Neural crest cell (in vitro differentiated cells): ENCODE measurements at regions not wholly inside any gene's neighbourhood (a gene's known extent, or its start where the extent isn't known, plus 50 kb on each side); places are given as distances from the start of the nearest gene placed in this dataset.

Experiments
- DNase-seq: peaks from one replicate; pipeline ENCODE4 v3.0.0; 2021; ENCODE audit warnings: low read depth, mixed read lengths, low spot score
- H3K27ac Mint-ChIP-seq: one replicate; pipeline ENCODE4 v1.8.0; 2021; ENCODE audit warnings: mild to moderate bottlenecking, mixed read lengths; ENCODE audit not compliant: unreplicated experiment
- H3K27me3 Mint-ChIP-seq: 2 replicates; pipeline ENCODE4 v1.8.0; 2021; ENCODE audit warnings: low read depth, mild to moderate bottlenecking, mixed read lengths
- H3K36me3 Mint-ChIP-seq: 2 replicates; pipeline ENCODE4 v1.8.0; 2021; ENCODE audit warnings: low read depth, mild to moderate bottlenecking, mixed read lengths
- H3K4me1 Mint-ChIP-seq: 2 replicates; pipeline ENCODE4 v1.8.0; 2021; ENCODE audit warnings: mixed read lengths
- H3K4me3 Mint-ChIP-seq: one replicate; pipeline ENCODE4 v1.8.0; 2021; ENCODE audit warnings: mild to moderate bottlenecking, mixed read lengths
- H3K9me3 Mint-ChIP-seq: 2 replicates; pipeline ENCODE4 v1.8.0; 2021; ENCODE audit warnings: mixed read lengths
- CTCF ChIP-seq: fragments of 200-600 bp; sonication (generic); conservative IDR thresholded peaks from 2 replicates; pipeline ENCODE4 v1.5.0; 2021; ENCODE audit warnings: antibody characterized with exemption, mild to moderate bottlenecking

- Mint-ChIP-seq H3K9me3 (peaks cover 22% of the 10 kb centered on the region), H3K36me3 (peaks cover 20% of the 10 kb centered on the region), H3K27ac (no peak overlapping the region), H3K4me1 (no peaks in the 10 kb centered on the region), H3K4me3 (no peak overlapping the region), H3K27me3 (no peaks in the 10 kb centered on the region)
- TF ChIP-seq CTCF = no peak
- no peak for DNase-seq
Measured at GRCh38 chr15:62402687-62403086, 237.6 kb upstream of the C2CD4B start.

GRCh38 chr15:62403164-62403809 is 238.2 kb upstream of the C2CD4B start:
- H3K4me3 Mint-ChIP-seq = no peak overlapping the region
- peaks cover 17% of the 10 kb centered on the region for H3K36me3 Mint-ChIP-seq
- H3K9me3 Mint-ChIP-seq = peaks cover 20% of the 10 kb centered on the region
- H3K27me3 Mint-ChIP-seq = no peaks in the 10 kb centered on the region
- DNase-seq = no peak
- no peak overlapping the region for H3K27ac Mint-ChIP-seq
- H3K4me1 Mint-ChIP-seq = no peaks in the 10 kb centered on the region
- TF ChIP-seq CTCF = no peak

- DNase-seq = no peak
- Mint-ChIP-seq H3K27me3 (no peaks in the 10 kb centered on the region), H3K27ac (no peak overlapping the region), H3K9me3 (peaks cover 16% of the 10 kb centered on the region), H3K4me3 (no peak overlapping the region), H3K36me3 (peaks cover 13% of the 10 kb centered on the region), H3K4me1 (no peaks in the 10 kb centered on the region)
- no peak for TF ChIP-seq CTCF
Measured at GRCh38 chr15:62404194-62404985, 239.3 kb upstream of the C2CD4B start.

- Mint-ChIP-seq H3K27ac (peak overlapping the region; percentile 62), H3K27me3 (no peaks in the 10 kb centered on the region), H3K36me3 (no peaks in the 10 kb centered on the region), H3K4me1 (no peaks in the 10 kb centered on the region), H3K9me3 (peaks cover 7% of the 10 kb centered on the region), H3K4me3 (no peak overlapping the region)
- DNase-seq = no peak
- TF ChIP-seq CTCF = no peak
Measured at GRCh38 chr15:62406305-62406891, 241.3 kb upstream of the C2CD4B start.

- Mint-ChIP-seq H3K4me1 (no peaks in the 10 kb centered on the region), H3K9me3 (peaks cover 3% of the 10 kb centered on the region), H3K4me3 (no peak overlapping the region), H3K36me3 (no peaks in the 10 kb centered on the region), H3K27me3 (no peaks in the 10 kb centered on the region), H3K27ac (no peak overlapping the region)
- no peak for TF ChIP-seq CTCF
- no peak for DNase-seq
Measured at GRCh38 chr15:62407216-62407615, 242.1 kb upstream of the C2CD4B start.
